Brain microvascular endothelial cell (primary cell): ENCODE measurements at regions not wholly inside any gene's neighbourhood (a gene's known extent, or its start where the extent isn't known, plus 50 kb on each side); places are given as distances from the start of the nearest gene placed in this dataset.

Experiments used
- DNase-seq: peaks from one replicate; pipeline ENCODE4 v3.0.0-alpha.2; 2020
- H3K27ac ChIP-seq: fragments of 250-450 bp; sonication (Bioruptor Pico); 2 replicates; pipeline ENCODE4 v1.5.1; 2020; ENCODE audit warnings: mild to moderate bottlenecking, moderate library complexity
- H3K27me3 ChIP-seq: fragments of 250-450 bp; sonication (Bioruptor Pico); replicated peaks from 2 replicates; pipeline ENCODE4 v1.5.1; 2020; ENCODE audit warnings: mild to moderate bottlenecking
- H3K36me3 ChIP-seq: fragments of 250-450 bp; sonication (Bioruptor Pico); replicated peaks from 2 replicates; pipeline ENCODE4 v1.5.1; 2020; ENCODE audit warnings: mild to moderate bottlenecking
- H3K4me3 ChIP-seq: 2 replicates; pipeline ENCODE4 v1.5.1; 2011; ENCODE audit warnings: low read depth, mild to moderate bottlenecking, control low read depth, low read length, moderate library complexity
- CTCF ChIP-seq: IDR thresholded peaks from 2 replicates; pipeline ENCODE4 v1.5.1; 2011; ENCODE audit warnings: low read depth, mild to moderate bottlenecking, moderate library complexity, low read length, control low read depth, inconsistent platforms; ENCODE audit errors: missing control alignments
- in situ Hi-C: cut with HindIII; loops from 2 replicates; pipeline ENCODE4 v1.10.0; 2017; ENCODE audit warnings: low sequenced_read_pairs, low pct_ligation_motif_present

GRCh38 chr9:684941-685340 lies 156.6 kb upstream of the DMRT1 start:
- DNase-seq, result peak; percentile 80
- in situ Hi-C loops, result no loop called here
- peak overlapping the region; percentile 22 for H3K4me3 ChIP-seq
- peak overlapping the region; percentile 75 for H3K27ac ChIP-seq
- H3K27me3 ChIP-seq, result no peaks in the 10 kb centered on the region
- no peak for TF ChIP-seq CTCF
- no peaks in the 10 kb centered on the region for H3K36me3 ChIP-seq

- no peak overlapping the region for H3K27ac ChIP-seq
- H3K4me3 ChIP-seq, result no peak overlapping the region
- no peaks in the 10 kb centered on the region for H3K27me3 ChIP-seq
- no peak for TF ChIP-seq CTCF
- in situ Hi-C loops, result no loop called here
- H3K36me3 ChIP-seq, result no peaks in the 10 kb centered on the region
- DNase-seq, result no peak
Observed at GRCh38 chr9:686321-686813, 155.1 kb upstream of the DMRT1 start.

GRCh38 chr9:687034-687785 lies 154.3 kb upstream of the DMRT1 start:
- Histone ChIP-seq H3K27ac (no peak overlapping the region), H3K4me3 (no peak overlapping the region), H3K27me3 (no peaks in the 10 kb centered on the region), H3K36me3 (no peaks in the 10 kb centered on the region)
- no peak for TF ChIP-seq CTCF
- DNase-seq, result no peak
- in situ Hi-C loops, result no loop called here

GRCh38 chr9:687994-688393 lies 153.5 kb upstream of the DMRT1 start:
- no peak overlapping the region for H3K4me3 ChIP-seq
- in situ Hi-C loops, result no loop called here
- DNase-seq, result no peak
- TF ChIP-seq CTCF, result no peak
- no peaks in the 10 kb centered on the region for H3K27me3 ChIP-seq
- no peaks in the 10 kb centered on the region for H3K36me3 ChIP-seq
- no peak overlapping the region for H3K27ac ChIP-seq

- DNase-seq, result no peak
- H3K4me3 ChIP-seq, result no peak overlapping the region
- in situ Hi-C loops, result no loop called here
- no peak for TF ChIP-seq CTCF
- no peaks in the 10 kb centered on the region for H3K27me3 ChIP-seq
- H3K27ac ChIP-seq, result no peak overlapping the region
- no peaks in the 10 kb centered on the region for H3K36me3 ChIP-seq
Observed at GRCh38 chr9:690517-691111, 150.9 kb upstream of the DMRT1 start.
